Brain pericyte (primary cell): ENCODE measurements at regions not wholly inside any gene's neighbourhood (a gene's known extent, or its start where the extent isn't known, plus 50 kb on each side); places are given as distances from the start of the nearest gene placed in this dataset.

ENCODE experiments used
- DNase-seq: peaks from one replicate; pipeline ENCODE4 v3.0.0-alpha.2; 2012; ENCODE audit warnings: low read depth, low spot score

DNA sequence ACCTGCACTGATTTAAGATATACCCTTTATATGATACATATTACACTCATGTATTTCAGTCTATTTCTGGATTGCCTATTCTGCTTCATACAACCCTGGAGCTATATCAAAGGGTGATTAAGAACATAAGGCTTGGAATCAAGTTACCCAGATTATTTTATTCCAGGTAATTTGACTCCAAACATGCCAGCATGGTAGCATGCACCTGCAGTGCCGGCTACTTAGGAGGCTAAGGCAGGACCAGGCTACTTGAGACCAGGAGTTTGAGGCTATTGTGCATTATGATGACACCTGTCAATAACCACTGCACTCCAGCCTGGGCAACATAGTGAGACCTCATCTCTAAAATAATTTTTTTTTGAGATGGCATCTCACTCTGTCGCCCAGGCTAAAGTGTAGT is 50.4 kb upstream of the NEO1 start:
- no peak for DNase-seq

DNA sequence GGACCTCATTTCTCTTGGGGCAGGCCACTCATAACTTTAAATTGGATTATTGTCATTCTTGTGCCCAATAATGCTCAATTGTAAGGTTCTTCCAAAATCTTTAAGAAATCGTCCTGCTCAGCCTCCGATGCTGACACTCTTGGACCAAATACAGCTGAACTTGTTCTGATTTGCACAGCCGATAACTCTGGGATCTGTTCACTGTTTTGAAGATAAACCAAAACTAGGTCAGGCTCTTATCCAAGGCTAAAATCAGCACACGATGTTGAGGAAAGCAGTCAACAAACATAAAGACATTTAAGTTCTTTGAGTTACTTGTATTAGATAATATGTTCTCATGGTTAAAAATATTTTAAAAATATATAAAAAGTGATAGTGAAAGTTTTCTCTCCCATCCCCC is 52.0 kb upstream of the NEO1 start:
- no peak for DNase-seq

DNA sequence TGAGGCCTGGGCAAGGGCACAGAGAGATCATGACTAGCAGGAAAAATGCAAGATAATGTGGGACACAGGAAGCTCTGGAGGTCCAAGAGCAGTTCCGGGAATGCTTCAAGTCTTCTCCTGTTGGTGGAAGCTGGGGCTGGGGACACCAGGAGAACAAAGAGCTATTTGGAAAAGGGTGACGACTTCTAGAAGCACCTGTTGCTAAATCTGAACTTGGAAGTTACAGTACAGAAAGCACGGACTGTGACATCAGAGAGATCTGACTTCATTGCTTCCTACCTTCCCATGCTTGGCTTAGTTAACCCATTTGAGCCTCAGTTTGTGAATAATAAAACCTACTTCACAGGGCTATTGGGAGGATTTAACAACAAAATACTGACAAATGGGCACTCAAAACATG is 52.7 kb upstream of the NEO1 start:
- DNase-seq: no peak

DNA sequence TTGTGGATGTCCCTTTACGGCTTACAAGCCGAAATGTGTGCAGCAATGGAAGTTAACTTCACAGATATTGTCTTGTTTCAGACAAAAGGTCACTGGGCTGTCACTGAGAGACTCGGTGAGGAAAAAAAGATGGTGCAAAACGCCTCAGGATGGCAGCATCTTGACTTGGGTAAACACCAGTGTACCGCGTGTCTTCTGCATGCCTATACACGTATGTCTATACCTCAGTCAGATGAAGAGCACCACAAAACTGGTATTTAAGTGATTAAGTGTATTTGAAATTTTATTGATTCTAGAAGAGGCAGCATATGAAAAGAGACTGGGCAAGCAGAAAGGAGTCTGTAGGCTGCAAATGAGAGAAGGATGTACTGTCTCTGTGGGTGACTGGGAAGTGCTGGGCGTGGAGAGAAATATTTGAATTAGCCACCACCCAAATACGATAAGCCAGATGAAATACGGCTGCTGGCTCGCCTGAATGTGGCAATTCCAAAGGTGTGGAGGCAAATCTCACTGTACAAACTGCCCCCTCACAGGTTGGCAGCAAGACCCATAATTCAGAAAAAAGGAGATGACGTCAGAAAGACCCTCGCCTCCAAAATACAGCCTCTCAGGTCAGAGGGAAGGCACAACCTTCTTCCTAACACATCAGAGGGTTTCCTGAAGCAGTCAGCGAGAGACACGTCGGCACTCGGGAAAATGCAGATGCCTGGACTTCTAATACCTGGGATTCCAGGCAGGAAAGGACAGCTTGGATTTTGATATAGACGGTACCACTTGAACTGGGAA is 53.4 kb upstream of the NEO1 start:
- DNase-seq: no peak

DNA sequence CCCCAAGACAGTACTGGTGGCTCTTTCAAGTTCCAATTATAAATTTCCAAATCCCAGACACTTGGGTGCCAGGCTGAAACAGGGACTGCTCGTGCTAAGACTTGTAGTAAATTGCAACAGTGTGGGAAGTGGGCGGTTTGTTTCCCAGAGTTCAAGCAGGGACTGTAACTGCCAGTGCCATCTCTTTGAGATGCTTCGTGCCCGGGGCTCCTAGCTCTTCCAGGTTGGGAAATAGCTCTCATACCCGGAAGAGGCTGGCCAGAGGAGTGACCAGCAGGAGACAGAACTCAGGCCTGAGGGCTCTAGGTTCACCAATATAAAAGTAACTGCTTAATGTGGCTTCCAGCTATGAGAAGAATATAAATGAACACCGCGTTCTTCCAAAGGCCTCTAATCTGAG is 54.0 kb upstream of the NEO1 start:
- DNase-seq: no peak

DNA sequence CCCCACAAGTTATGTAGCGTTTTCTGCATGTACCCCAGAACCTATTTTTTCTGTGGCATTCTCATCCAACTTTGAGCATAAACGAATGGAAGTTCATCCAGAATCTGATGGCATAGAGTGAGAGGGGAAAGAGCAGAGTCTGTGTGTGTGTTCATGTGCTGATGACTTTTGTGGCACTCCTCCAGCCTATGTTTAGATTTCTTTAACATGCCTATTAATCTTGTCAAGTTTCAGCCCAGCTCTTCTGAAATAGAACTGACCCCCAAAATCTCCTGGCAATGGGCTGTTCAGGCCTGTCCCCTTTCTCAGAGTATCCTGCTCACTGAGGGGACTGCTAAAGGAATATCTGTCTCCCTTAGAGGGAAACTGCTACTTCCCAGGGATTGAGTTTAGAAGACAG is 56.4 kb upstream of the NEO1 start:
- no peak for DNase-seq

DNA sequence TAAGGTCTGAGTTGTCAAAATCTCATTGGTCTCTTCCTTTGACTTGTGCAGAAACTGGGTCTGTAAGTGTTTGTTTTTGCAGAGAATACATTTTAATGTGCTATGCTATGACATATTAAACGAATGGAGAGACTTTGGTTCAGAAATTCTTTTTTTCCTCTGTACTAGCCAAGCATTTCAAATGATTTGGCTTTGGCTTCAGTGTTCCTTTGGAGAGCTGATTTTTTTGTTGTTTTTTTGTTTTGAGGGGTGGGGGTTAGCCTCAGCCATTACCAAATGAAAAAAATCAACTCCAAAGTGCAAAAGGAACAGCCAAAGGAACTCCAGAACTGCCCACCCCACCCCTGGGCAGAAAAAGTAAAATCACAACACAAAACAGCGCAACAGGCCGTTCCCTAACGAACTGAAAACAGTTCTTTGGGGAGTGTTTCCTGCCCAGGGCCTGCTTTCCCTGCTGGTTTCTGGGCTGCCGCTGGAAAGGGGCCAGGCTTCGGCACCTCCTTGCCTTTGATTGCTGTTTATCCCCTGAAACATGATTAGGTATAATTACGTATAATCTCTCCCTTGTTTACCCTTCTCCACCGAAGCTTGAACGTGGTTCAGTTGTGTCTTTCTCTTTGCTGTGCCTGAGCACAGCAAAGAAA is 57.6 kb upstream of the NEO1 start:
- no peak for DNase-seq

DNA sequence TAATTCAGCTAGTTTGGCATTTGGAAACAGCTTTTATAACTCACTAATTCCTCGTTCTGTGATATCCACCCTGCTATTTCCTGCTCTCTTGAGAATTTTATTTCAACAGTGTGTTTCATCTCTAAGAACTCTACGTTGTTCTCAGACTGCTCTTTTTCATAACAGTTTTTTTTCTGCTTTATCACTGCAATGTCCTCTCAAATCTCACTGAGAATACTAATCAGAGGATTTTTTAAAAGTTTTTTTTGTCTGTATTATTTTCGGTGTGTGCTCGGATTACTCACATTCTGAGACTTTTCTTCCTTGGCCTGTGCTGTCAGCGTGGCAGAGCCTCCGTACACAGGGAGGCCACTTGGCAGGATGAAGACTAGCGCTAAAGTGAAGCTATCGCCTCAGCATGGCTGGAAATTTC is 59.4 kb upstream of the NEO1 start:
- no peak for DNase-seq

DNA sequence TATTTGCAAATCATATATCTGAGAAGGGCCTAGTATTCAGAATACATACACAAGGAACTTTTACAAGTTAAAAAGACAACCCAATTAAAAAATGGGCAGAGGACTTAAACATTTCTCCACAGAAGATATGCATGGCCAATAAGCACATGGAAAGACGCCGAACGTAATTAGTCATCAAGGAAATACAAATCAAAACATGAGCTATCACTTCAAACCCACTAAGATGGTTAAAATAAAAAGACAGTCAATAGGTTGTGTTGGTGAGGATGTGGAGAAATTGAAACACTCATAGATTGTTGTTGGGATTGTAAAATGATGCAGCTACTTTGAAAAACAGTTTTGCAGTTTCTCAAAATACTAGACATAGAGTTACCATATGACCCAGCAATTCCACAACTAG is 61.2 kb upstream of the NEO1 start:
- no peak for DNase-seq

DNA sequence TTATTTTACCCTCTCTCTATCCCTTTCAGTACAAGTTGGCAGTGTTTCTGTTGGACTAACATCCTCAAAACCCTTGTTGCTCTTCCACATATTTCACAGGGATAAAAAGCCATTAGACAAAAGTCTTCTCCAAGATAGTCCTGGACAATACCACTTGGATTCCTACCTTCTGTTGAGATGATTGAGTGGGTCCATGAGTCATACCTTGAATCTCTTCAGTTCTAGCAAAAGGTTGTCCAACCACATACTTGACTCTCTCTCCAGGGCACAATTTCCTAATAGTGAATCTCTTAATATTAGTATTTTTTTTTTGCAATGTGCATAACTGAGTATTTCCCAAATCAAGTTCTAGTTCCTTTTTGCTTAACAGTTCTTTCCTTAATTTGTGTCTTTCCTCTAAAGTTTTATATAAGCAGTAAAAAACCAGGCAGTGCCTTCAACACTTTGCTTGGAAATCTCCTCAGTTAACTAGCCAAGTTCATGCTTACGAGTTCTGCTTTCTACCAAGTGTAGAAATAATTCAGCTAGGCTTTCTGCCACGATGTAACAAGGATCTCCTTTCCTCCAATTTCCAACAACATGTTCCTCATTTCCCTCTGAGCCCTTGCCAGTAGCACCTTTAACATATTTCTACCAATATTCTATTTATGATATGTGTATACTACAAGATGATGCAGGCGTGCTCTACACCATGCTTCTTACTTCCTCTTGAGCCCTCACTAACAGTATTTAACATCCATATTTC is 68.3 kb upstream of the NEO1 start:
- no peak for DNase-seq

DNA sequence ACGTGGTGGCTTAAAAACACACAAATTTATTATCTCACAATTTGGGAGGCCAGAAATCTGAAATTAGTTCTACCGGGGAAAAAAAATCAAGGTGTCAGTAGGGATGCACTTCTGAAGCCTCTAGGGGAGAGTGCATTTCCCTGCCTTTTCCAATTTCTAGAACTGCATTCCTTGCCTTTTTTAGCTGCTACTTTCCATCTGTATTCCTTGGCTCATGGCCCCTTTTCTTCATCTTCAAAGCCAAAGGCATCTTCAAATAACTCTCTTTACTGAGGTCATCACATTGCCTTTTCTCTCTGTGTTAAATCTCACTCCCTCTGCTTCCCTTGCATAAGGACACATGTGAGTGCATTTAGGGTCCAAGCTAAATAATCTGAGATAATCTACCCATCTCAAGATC is 69.5 kb upstream of the NEO1 start:
- no peak for DNase-seq

DNA sequence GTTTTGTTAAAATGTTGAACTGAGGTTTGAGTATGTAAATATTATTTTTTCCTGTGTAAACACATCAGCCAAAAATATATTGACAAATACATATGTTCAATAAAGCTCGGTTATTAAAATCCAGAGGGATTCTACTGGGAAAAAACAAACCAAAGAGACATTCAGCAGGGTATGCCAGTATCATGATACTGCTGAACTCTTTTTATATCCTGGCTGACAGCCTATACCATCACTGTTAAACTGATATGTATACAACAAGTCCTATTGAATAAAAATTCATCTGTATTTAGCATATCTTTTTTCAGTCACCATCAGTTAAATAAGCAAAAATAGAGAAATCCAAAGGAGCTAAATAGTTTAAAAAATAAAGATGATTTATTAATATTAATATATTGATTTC is 71.6 kb upstream of the NEO1 start:
- DNase-seq: no peak

DNA sequence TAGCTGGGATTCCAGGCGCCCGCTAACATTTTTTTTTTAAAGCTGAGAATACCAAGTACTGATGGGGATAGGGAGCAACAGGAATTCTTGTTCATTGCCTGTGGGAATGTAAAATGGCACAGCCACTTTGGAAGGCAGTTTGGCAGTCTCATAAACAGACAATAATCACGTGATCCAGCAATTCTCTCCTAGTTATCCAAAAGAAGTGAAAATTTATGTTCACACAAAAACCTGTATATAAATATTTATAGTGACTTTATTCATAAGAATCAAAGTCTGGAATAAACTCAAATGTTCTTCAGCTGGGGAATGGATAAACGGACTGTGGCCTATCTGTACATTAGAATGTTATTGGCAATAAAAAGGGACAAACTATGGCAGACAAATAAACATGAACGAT is 72.5 kb upstream of the NEO1 start:
- no peak for DNase-seq

DNA sequence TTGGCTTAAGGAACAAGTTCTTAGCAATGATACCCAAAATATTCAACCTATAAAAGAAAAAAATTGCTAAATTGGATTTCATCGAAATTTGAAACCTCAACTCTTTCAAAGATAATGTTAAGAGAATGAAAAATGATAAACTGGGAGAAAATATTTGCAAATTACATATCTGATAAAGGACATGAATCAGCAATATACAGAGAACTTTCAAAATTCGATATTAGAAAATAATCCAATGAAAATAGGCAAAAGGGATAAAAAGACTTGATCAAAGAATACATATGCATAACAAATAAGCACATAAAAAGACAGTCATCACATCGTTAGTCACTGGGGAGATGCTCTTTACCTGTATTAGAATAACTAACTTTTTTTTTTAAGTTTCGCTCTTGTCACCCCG is 73.0 kb upstream of the NEO1 start:
- DNase-seq: no peak

DNA sequence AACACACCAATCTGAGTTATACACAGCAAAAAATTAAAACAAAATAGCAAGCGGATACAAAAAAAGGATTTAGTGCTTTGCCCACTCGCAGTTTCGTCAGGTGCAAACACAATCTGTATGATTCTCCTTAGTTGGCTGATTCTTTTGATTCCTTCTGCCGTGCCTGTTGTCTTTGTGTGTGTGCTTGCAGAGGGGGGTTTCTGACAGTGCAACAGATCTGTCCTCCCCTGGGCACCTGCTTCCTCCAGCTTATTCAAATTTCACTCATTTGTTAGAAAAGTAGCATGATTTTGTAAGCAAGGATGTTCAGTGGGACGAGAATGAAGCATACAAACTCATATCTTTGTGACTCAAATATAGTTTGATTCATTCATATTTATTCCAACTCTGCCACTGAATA is 74.0 kb upstream of the NEO1 start:
- no peak for DNase-seq

DNA sequence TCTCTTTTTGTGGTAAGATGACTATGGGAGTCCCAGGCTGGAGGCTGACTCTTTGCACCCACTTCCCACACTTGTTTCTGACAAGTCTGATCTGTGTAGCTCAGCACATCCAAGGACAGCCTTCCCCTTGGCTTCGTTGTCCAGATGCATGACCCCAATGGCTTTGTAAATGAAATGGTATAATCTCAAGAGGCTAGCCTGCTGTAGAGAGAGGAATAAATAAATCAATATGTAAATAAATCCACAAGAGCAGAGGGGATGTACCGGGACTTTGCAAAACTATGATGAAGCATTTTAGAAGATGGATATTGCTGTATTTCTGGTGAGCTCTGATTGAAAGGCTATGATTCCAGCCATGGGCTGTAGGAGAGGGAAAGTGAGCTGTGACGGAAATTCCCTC is 79.9 kb upstream of the NEO1 start:
- no peak for DNase-seq

DNA sequence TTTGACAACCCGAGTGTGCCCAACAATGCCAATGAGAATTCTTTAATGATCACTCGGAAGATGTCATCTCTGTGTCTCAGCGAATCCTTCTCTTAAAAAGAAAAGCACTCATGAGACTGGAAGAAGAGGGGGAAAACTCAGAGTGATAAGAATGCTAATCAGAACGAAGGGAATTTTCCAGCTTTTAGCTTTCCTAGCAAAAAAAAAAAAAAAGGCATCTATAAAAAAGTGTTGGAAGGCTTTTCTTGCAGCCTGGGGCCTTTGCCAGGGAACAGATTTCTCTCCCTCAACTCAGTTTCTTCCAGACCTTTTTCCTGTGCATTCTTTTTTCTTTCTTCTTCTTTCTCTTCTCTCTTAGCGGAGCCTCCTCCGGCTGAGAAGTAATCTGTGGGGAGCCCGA is 80.5 kb upstream of the NEO1 start:
- no peak for DNase-seq

DNA sequence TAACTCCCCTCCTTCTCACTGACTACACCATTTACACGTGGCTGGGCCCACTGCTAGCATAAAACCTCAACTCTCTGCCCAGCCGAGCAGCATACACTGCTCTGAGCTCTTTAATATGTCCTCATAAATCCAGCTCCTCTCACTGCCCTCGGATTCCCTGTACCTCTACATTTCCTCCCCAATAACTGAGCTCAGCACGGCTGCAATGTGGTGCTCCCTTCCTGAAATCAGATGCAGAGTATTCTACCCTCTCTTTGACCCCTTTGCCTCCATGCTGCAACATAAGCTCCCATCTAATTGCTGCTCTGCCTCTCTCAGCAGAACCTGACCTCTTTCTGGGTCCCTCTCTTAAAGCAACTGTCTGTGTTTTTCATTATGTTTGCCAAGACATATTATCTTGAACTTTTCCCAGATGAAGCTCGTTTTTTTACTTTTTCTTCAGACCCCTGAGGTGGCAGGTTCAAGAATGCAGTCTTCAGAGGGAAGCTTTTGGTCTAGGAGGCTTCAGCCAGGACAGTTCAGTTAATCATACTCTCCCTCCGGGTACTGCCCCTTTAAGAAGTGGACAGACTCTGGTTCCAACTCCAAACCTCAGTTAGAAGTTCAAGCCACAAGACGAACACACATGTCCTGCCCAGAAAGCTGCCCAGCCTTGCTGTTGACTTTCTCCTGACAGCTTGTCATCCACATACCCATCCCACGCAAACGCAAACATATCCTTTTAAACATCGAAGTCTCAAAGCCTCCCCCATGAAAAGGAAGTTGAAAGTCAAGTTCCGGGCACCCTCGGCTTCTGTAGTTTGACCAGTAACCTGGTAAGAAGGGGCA is 81.1 kb upstream of the NEO1 start:
- no peak for DNase-seq

DNA sequence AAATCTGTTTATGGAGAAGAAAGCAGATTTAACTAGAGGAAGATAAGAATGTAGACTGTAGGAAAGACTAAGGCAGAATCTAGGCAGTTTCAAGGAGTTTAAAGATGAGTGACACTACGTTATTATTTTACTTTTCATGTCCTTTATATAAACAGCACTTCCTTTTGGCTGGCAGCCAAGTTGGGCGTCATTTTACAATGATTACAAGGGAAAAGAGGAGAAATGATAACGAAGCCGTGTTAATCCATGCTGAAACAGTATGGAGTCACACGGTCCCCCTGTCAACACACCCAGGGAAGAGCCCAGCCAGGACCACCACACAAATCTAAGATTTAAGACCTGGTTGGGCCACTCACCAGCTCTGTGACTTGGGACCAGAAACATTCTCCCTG is 83.7 kb upstream of the NEO1 start:
- no peak for DNase-seq

DNA sequence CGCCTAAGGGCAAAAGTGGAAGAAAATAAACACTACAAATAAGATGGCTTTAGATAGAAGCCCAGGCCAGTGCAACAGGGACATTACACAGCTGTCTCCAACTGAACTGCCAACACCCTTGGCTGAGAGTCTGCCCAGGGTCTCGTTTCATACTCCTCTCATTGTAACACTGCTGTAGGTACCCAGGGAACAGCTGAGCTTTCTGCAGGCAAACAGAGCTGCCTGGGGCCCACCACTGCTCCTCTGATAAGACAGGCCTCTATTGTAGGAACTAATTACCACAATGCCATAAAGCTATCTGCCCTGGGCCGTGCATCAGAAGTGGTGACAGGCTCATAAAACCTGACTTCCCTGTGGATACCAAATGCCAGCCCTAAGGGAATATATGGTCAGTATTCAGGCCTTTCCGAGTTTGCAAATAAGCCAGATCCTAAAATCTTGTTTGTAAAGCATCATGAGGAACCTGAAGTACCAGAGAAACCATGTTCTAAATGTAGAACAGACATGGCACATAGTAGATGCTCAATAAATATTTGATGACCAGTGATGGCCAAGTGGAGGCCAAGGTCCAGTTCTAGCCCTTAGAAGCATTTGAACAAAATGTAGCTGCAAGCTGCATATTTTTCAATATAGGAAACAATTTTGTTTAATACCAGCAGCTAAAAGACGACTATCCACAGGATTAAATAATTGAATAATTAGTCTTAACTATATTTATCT is 84.3 kb upstream of the NEO1 start:
- no peak for DNase-seq

DNA sequence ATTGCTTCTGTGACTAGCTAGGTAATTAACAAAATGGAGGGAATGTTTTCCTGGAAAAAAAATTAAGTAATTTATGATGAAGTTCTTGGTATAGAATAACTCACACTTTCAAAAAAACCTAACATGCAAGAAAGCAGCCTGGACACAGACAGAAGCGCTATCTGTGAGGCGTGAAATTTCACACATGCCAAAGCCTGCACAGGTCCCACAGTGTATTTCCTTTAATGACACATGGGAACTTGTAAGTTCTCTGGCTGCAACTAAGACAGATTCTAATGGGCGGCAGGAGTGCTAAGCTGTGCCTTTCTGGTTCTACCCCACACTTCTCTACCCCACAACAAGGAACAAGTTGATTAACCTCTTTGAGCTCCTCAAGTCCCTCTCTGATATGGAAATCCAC is 84.9 kb upstream of the NEO1 start:
- DNase-seq: no peak
